Kidney (tissue), 13 donors: ENCODE measurements at regions not wholly inside any gene's neighbourhood (a gene's known extent, or its start where the extent isn't known, plus 50 kb on each side); places are given as distances from the start of the nearest gene placed in this dataset.
A peak's percentile ranks its signal among the peaks of the same experiment; 100 is the strongest.
"Not testable (repeated sequence)": the region's sequence is repeated elsewhere in the genome, so short reads cannot be mapped to it uniquely, and the experiment has no call there.

Experiments used
- DNase-seq, 5 donors: peaks; one replicate each; pipeline ENCODE4 v3.0.0-alpha.2; 2013 to 2020
- FAIRE-seq: peaks from 2 replicates; lab custom pipeline; 2012; peaks lifted over from hg19 to GRCh38; lab: Jason Lieb, UNC
- H3K27ac ChIP-seq, 2 donors: one replicate each; pipeline ENCODE4 v1.7.0; 2013; ENCODE audit warnings: low read depth in 2 of 2, low read length in 2 of 2, inconsistent platforms in 1 of 2
- H3K27me3 ChIP-seq: one replicate; pipeline ENCODE4 v1.7.1; 2013; ENCODE audit warnings: low read length, inconsistent platforms; ENCODE audit not compliant: control insufficient read depth, insufficient read depth
- H3K36me3 ChIP-seq, 3 donors: one replicate each; pipeline versions ENCODE4 v1.7.0 to v1.7.1; 2013; ENCODE audit warnings: low read length in 3 of 3, control low read depth in 1 of 3, inconsistent platforms in 1 of 3; ENCODE audit not compliant: insufficient read depth in 3 of 3, control insufficient read depth in 2 of 3
- H3K4me1 ChIP-seq, 3 donors: one replicate each; pipeline versions ENCODE4 v1.7.0 to v1.7.1; 2013; ENCODE audit warnings: low read length in 3 of 3, inconsistent platforms in 1 of 3, low read depth in 1 of 3; ENCODE audit not compliant: control insufficient read depth in 2 of 3, insufficient read depth in 2 of 3
- H3K4me3 ChIP-seq, 3 donors: one replicate each; pipeline versions ENCODE4 v1.7.0 to v1.8.1; 2013; ENCODE audit warnings: low read length in 3 of 3, control low read depth in 1 of 3, inconsistent platforms in 1 of 3
- H3K9ac ChIP-seq, 3 donors: one replicate each; pipeline versions ENCODE4 v1.7.0 to v1.7.1; 2013; ENCODE audit warnings: low read length in 3 of 3, control low read depth in 1 of 3, inconsistent platforms in 1 of 3
- H3K9me3 ChIP-seq, 3 donors: one replicate each; pipeline versions ENCODE4 v1.7.0 to v1.7.1; 2013; ENCODE audit warnings: low read length in 3 of 3, control low read depth in 1 of 3, inconsistent platforms in 1 of 3; ENCODE audit not compliant: control insufficient read depth in 2 of 3, insufficient read depth in 1 of 3
- intact Hi-C: fragments of 100-400 bp; cut with DNase I; formaldehyde crosslinking; loops from one replicate; pipeline ENCODE4 v1.11.1; 2022
- TF ChIP-seq, protein P1 (sequence below): IDR thresholded peaks from 3 replicates; pipeline ENCODE4 v1.5.1; 2012; ENCODE audit warnings: mild to moderate bottlenecking, moderate library complexity, borderline replicate concordance; ENCODE audit not compliant: insufficient read depth; ENCODE audit errors: extremely low read depth
- donor health status: control.
- donor health status: control.
- donor health status: control.
- donor health status: control.
- donor health status: control.
- donor health status: DM: yes; HTN: yes; CAD: no.
- donor health status: Normal renal cell carcinoma (clear cell type).

DNA sequence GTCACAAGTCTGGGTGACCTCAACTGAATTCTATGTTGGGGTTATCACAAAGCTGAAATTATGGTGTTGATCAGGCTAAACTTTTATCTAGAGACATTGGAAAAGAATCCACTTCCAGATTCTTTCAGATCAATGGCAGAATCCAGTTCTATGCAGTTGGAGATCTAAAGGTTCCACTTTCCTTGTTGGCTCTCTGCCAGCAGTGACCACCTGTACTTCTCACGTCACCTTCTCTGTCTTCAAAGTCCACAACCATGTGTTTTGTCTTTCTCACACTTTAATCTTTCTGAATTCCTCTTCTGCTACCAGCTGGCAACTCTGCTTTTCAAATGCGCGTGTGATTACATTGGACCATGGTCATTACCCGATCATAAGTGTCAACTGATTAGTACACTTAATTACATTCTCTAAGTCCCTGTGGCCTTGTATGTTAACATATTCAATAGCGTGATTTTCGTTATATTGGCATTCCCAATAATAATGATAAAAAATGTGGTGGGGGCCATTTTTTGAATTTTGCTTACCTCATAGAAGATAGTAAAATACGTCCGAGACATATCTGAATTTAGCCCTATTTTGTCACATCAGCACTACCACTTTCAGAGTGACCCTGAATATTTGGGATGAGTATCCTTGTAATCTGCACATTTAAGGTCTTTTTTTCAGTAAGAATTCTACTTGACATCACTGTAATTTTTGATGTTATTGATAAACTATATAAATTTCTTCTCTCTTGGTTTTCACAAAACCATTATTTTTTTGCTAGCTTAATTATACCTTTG lies 73.7 kb upstream of the PRDM9 start:
- no peaks in the 10 kb centered on the region for H3K27me3 ChIP-seq
- TF ChIP-seq, protein P1, sequence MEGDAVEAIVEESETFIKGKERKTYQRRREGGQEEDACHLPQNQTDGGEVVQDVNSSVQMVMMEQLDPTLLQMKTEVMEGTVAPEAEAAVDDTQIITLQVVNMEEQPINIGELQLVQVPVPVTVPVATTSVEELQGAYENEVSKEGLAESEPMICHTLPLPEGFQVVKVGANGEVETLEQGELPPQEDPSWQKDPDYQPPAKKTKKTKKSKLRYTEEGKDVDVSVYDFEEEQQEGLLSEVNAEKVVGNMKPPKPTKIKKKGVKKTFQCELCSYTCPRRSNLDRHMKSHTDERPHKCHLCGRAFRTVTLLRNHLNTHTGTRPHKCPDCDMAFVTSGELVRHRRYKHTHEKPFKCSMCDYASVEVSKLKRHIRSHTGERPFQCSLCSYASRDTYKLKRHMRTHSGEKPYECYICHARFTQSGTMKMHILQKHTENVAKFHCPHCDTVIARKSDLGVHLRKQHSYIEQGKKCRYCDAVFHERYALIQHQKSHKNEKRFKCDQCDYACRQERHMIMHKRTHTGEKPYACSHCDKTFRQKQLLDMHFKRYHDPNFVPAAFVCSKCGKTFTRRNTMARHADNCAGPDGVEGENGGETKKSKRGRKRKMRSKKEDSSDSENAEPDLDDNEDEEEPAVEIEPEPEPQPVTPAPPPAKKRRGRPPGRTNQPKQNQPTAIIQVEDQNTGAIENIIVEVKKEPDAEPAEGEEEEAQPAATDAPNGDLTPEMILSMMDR = no peak
- H3K4me1 ChIP-seq = no peaks in the 10 kb centered on the region
- FAIRE-seq (no peak), DNase-seq (no peak)
- intact Hi-C loops = no loop called here
- H3K9me3 ChIP-seq = no peaks in the 10 kb centered on the region
- no peak overlapping the region for H3K9ac ChIP-seq
- H3K27ac ChIP-seq = no peak overlapping the region
- no peak overlapping the region for H3K4me3 ChIP-seq
- H3K36me3 ChIP-seq = no peaks in the 10 kb centered on the region

DNA sequence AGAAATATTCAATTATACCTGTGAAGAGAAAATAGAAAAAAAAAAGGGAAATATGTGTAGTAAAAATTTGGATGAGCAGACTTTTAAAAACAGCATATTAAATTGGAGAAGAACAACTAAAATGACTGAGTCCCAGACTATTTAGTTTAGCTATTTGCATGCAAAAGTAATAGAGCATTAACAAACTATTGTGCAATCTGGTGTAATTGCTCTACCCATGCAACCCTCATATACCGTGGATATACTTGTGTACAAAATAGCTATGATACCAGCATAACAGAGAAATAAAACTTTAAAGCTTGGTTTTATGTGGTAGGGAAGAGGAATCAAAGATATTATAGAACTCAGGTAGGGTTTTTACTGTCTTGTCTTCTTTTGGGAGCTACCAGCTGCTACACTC lies 78.7 kb upstream of the PRDM9 start:
- TF ChIP-seq, protein P1 = no peak
- Histone ChIP-seq H3K4me1 (no peaks in the 10 kb centered on the region), H3K4me3 (no peak overlapping the region), H3K36me3 (no peaks in the 10 kb centered on the region), H3K9ac (no peak overlapping the region), H3K27ac (no peak overlapping the region), H3K9me3 (no peaks in the 10 kb centered on the region), H3K27me3 (no peaks in the 10 kb centered on the region)
- DNase-seq (no peak), FAIRE-seq (no peak)
- intact Hi-C loops = no loop called here

DNA sequence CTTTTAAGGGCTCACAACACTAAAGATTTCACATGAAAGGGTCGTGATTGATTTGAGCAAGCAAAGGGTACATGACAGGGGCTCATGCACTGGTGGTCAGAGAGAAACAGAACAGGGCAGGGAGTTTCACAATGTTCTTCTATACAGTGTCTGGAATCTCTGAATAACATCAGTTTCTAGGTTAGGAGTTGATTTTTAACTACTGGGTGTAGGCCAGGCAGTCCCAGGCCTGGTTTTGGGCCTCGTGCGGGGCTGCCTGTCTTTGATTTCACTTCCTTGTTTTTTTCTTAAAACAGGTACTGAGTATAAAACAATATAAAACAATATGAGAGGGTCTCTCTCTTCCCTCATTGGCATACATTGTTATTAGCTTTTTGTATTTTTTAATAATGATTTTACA lies 87.2 kb upstream of the PRDM9 start:
- peak in 2 of 5 donors; percentile 7 to 71 for DNase-seq
- H3K27ac ChIP-seq, H3K4me1 ChIP-seq, intact Hi-C loops, H3K4me3 ChIP-seq, H3K36me3 ChIP-seq, H3K27me3 ChIP-seq, FAIRE-seq, H3K9me3 ChIP-seq, H3K9ac ChIP-seq: not testable (repeated sequence)

DNA sequence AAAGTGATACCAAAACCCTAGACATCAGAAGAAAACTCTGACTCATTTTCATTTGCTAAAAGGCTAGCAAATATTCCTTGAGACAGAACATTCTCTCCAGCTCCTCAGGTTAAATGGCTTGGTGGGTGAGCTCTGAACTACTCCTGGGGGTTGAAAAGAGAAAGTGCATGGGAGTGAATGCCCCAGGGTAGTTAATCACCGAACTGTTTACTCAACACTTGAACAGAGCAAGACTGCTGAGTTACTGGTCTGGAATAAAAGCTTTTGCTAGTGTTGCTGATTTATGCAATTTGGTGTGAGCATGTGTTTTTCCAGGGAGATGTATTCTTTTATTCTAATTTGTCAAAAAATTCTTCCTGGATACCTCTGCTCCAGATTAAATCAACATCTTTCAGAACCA lies 88.3 kb upstream of the PRDM9 start:
- Histone ChIP-seq H3K27ac (peak overlapping the region in 1 of 2 donors; percentile 8), H3K4me3 (no peak overlapping the region), H3K9me3 (no peaks in the 10 kb centered on the region), H3K9ac (no peak overlapping the region), H3K36me3 (no peaks in the 10 kb centered on the region), H3K27me3 (no peaks in the 10 kb centered on the region), H3K4me1 (no peaks in the 10 kb centered on the region)
- intact Hi-C loops = no loop called here
- FAIRE-seq (no peak), DNase-seq (peak in 4 of 5 donors; percentile 44 to 79 (median 64))
- TF ChIP-seq, protein P1 = no peak
